SK-N-SH (cell line): ENCODE measurements at regions not wholly inside any gene's neighbourhood (a gene's known extent, or its start where the extent isn't known, plus 50 kb on each side); places are given as distances from the start of the nearest gene placed in this dataset.

ENCODE experiments used
- FOSL2 ChIP-seq: IDR thresholded peaks from 2 replicates; pipeline ENCODE4 v1.4.0; 2012; ENCODE audit warnings: low read depth, mild to moderate bottlenecking, moderate library complexity, borderline replicate concordance
- FOXM1 ChIP-seq: IDR thresholded peaks from 2 replicates; pipeline ENCODE4 v1.4.0; 2012; ENCODE audit warnings: low read depth, mild to moderate bottlenecking
- JUND ChIP-seq: IDR thresholded peaks from 2 replicates; pipeline ENCODE4 v1.4.0; 2012
- MEF2A ChIP-seq: IDR thresholded peaks from 2 replicates; pipeline ENCODE4 v1.4.0; 2012; ENCODE audit warnings: low read depth, borderline replicate concordance
- NRF1 ChIP-seq: IDR thresholded peaks from 2 replicates; pipeline ENCODE4 v1.6.1; 2012; ENCODE audit warnings: low read depth, mild to moderate bottlenecking, low read length
- POLR2AphosphoS5 ChIP-seq: IDR thresholded peaks from 2 replicates; pipeline ENCODE4 v1.6.1; 2012; ENCODE audit warnings: low read depth, low read length
- RAD21 ChIP-seq: IDR thresholded peaks from 2 replicates; pipeline ENCODE4 v1.6.1; 2012; ENCODE audit warnings: mild to moderate bottlenecking, low read length
- RCOR1 ChIP-seq: fragments of 150-350 bp; IDR thresholded peaks from 2 replicates; pipeline ENCODE4 v1.6.1; 2017; ENCODE audit warnings: antibody characterized with exemption, low read length
- RFX5 ChIP-seq: IDR thresholded peaks from 2 replicates; pipeline ENCODE4 v1.6.1; 2012; ENCODE audit warnings: mild to moderate bottlenecking, improper control_type of control experiment, low read length
- TCF12 ChIP-seq: IDR thresholded peaks from 2 replicates; pipeline ENCODE4 v1.4.0; 2012
- YY1 ChIP-seq: IDR thresholded peaks from 2 replicates; pipeline ENCODE4 v1.4.0; 2012; ENCODE audit warnings: low read depth, mild to moderate bottlenecking
- TF ChIP-seq, protein P1 (sequence below): fragments of 200-600 bp; sonication (generic); IDR thresholded peaks from 2 replicates; pipeline ENCODE4 v1.6.1; 2017; ENCODE audit warnings: antibody characterized with exemption, mild to moderate bottlenecking, moderate library complexity
- TF ChIP-seq, protein P2 (sequence below): IDR thresholded peaks from 2 replicates; pipeline ENCODE4 v1.4.0; 2012; ENCODE audit warnings: low read depth, borderline replicate concordance

- TF ChIP-seq RFX5, result no peak
- peak; percentile 37; the same call in 1 of the 2 replicates for TF ChIP-seq FOSL2
- TF ChIP-seq FOXM1, result no peak
- TF ChIP-seq MEF2A, result no peak
- TF ChIP-seq, protein P1, sequence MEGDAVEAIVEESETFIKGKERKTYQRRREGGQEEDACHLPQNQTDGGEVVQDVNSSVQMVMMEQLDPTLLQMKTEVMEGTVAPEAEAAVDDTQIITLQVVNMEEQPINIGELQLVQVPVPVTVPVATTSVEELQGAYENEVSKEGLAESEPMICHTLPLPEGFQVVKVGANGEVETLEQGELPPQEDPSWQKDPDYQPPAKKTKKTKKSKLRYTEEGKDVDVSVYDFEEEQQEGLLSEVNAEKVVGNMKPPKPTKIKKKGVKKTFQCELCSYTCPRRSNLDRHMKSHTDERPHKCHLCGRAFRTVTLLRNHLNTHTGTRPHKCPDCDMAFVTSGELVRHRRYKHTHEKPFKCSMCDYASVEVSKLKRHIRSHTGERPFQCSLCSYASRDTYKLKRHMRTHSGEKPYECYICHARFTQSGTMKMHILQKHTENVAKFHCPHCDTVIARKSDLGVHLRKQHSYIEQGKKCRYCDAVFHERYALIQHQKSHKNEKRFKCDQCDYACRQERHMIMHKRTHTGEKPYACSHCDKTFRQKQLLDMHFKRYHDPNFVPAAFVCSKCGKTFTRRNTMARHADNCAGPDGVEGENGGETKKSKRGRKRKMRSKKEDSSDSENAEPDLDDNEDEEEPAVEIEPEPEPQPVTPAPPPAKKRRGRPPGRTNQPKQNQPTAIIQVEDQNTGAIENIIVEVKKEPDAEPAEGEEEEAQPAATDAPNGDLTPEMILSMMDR, result no peak
- TF ChIP-seq POLR2AphosphoS5, result no peak
- no peak for TF ChIP-seq RAD21
- TF ChIP-seq TCF12, result peak; percentile 39; the same call in 1 of the 2 replicates
- TF ChIP-seq NRF1, result no peak
- no peak for TF ChIP-seq YY1
- TF ChIP-seq, protein P2, sequence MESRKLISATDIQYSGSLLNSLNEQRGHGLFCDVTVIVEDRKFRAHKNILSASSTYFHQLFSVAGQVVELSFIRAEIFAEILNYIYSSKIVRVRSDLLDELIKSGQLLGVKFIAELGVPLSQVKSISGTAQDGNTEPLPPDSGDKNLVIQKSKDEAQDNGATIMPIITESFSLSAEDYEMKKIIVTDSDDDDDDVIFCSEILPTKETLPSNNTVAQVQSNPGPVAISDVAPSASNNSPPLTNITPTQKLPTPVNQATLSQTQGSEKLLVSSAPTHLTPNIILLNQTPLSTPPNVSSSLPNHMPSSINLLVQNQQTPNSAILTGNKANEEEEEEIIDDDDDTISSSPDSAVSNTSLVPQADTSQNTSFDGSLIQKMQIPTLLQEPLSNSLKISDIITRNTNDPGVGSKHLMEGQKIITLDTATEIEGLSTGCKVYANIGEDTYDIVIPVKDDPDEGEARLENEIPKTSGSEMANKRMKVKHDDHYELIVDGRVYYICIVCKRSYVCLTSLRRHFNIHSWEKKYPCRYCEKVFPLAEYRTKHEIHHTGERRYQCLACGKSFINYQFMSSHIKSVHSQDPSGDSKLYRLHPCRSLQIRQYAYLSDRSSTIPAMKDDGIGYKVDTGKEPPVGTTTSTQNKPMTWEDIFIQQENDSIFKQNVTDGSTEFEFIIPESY, result no peak
- TF ChIP-seq RCOR1, result no peak
- no peak for TF ChIP-seq JUND
Observed at GRCh38 chr2:226411727-226412360, 387.8 kb downstream of the IRS1 start.
